ENCODE measurements at regions not wholly inside any gene's neighbourhood (a gene's known extent, or its start where the extent isn't known, plus 50 kb on each side); places are given as distances from the start of the nearest gene placed in this dataset.
A peak's percentile ranks its signal among the peaks of the same experiment; 100 is the strongest.
"Not testable (repeated sequence)": the region's sequence is repeated elsewhere in the genome, so short reads cannot be mapped to it uniquely, and the experiment has no call there.

- Histone ChIP-seq H3K27me3 (no peaks in the 10 kb centered on the region), H3K4me1 (no peaks in the 10 kb centered on the region), H3K9me3 (no peaks in the 10 kb centered on the region), H3K4me3 (no peak overlapping the region), H3K36me3 (no peaks in the 10 kb centered on the region), H3K27ac (no peak overlapping the region)
- no peak for ATAC-seq
- WGBS, 2 donors (ENCODE audit: low coverage in 1 of 2) = 38 to 63% methylated on average over 3 of the region's 3 CpGs
- TF ChIP-seq CTCF (IDR thresholded peaks at IDR 0.05) = no peak
Measured at GRCh38 chr2:14901737-14902136, 269.2 kb downstream of the LRATD1 start.

- H3K27ac ChIP-seq = no peak overlapping the region
- H3K9me3 ChIP-seq = no peaks in the 10 kb centered on the region
- no peak overlapping the region for H3K4me3 ChIP-seq
- no peaks in the 10 kb centered on the region for H3K27me3 ChIP-seq
- no peaks in the 10 kb centered on the region for H3K36me3 ChIP-seq
- WGBS, 2 donors (ENCODE audit: low coverage in 1 of 2) = 83 to 88% methylated on average over 1 of the region's 1 CpG
- no peak for ATAC-seq
- TF ChIP-seq POLR2AphosphoS5 (IDR thresholded peaks at IDR 0.05) = no peak
- TF ChIP-seq POLR2A (IDR thresholded peaks at IDR 0.05) = no peak
- TF ChIP-seq EP300 (IDR thresholded peaks at IDR 0.05) = no peak
- TF ChIP-seq CTCF (IDR thresholded peaks at IDR 0.05) = no peak
- no peaks in the 10 kb centered on the region for H3K4me1 ChIP-seq
Measured at GRCh38 chr2:14902953-14903352, 270.4 kb downstream of the LRATD1 start.

GRCh38 chr2:14903709-14904374 lies 271.3 kb downstream of the LRATD1 start:
- no peak overlapping the region for H3K4me3 ChIP-seq
- TF ChIP-seq CTCF (IDR thresholded peaks at IDR 0.05) = peak in 1 of 4 experiments; percentile 35
- no peak for TF ChIP-seq POLR2AphosphoS5 (IDR thresholded peaks at IDR 0.05)
- H3K27ac ChIP-seq = no peak overlapping the region
- no peaks in the 10 kb centered on the region for H3K9me3 ChIP-seq
- H3K36me3 ChIP-seq = no peaks in the 10 kb centered on the region
- H3K27me3 ChIP-seq = no peaks in the 10 kb centered on the region
- no peaks in the 10 kb centered on the region for H3K4me1 ChIP-seq
- ATAC-seq = no peak
- WGBS, 2 donors (ENCODE audit: low coverage in 1 of 2) = 52 to 65% methylated on average over 4 to 15 of the region's 15 CpGs

GRCh38 chr2:14904378-14904777 lies 271.9 kb downstream of the LRATD1 start:
- not testable (repeated sequence) for H3K9me3 ChIP-seq, H3K36me3 ChIP-seq, H3K4me3 ChIP-seq, H3K27me3 ChIP-seq, ATAC-seq, H3K4me1 ChIP-seq, H3K27ac ChIP-seq
- WGBS, 2 donors (ENCODE audit: low coverage in 1 of 2) = 60 to 96% methylated on average over 1 to 5 of the region's 7 CpGs

GRCh38 chr2:14905571-14905970 lies 273.1 kb downstream of the LRATD1 start:
- TF ChIP-seq POLR2AphosphoS5 (IDR thresholded peaks at IDR 0.05) = no peak
- H3K4me3 ChIP-seq = no peak overlapping the region
- WGBS, 2 donors (ENCODE audit: low coverage in 1 of 2) = 57 to 81% methylated on average over 1 to 5 of the region's 5 CpGs
- no peak for ATAC-seq
- H3K36me3 ChIP-seq = no peaks in the 10 kb centered on the region
- no peaks in the 10 kb centered on the region for H3K9me3 ChIP-seq
- H3K4me1 ChIP-seq = no peaks in the 10 kb centered on the region
- no peaks in the 10 kb centered on the region for H3K27me3 ChIP-seq
- no peak overlapping the region for H3K27ac ChIP-seq

- TF ChIP-seq EP300 (IDR thresholded peaks at IDR 0.05) (no peak), POLR2A (IDR thresholded peaks at IDR 0.05) (no peak), CTCF (IDR thresholded peaks at IDR 0.05) (no peak), POLR2AphosphoS5 (IDR thresholded peaks at IDR 0.05) (no peak)
- Histone ChIP-seq H3K4me3 (no peak overlapping the region), H3K36me3 (no peaks in the 10 kb centered on the region), H3K4me1 (no peaks in the 10 kb centered on the region), H3K9me3 (no peaks in the 10 kb centered on the region), H3K27me3 (no peaks in the 10 kb centered on the region), H3K27ac (no peak overlapping the region)
- WGBS, 2 donors (ENCODE audit: low coverage in 1 of 2) = 90 to 91% methylated on average over 4 of the region's 8 CpGs
- ATAC-seq = no peak
Measured at GRCh38 chr2:14907014-14907612, 274.6 kb downstream of the LRATD1 start.
